ENCODE measurements at regions not wholly inside any gene's neighbourhood (a gene's known extent, or its start where the extent isn't known, plus 50 kb on each side); places are given as distances from the start of the nearest gene placed in this dataset.

- TF ChIP-seq CTCF (conservative IDR thresholded peaks at IDR 0.05) (no peak), EZH2 (IDR thresholded peaks at IDR 0.05; ENCODE audit: low read depth) (no peak)
These were observed 120.7 kb downstream of the SEC16B start for GRCh38 chr1:177849130-177849529.

Data from PC-9 (cell line).